ENCODE measurements at regions not wholly inside any gene's neighbourhood (a gene's known extent, or its start where the extent isn't known, plus 50 kb on each side); places are given as distances from the start of the nearest gene placed in this dataset.

- H3K79me2 ChIP-seq (ENCODE audit: low read depth), result no peaks in the 10 kb centered on the region
- no peak overlapping the region for H3K27ac ChIP-seq
- H3K4me2 ChIP-seq, result no peak overlapping the region
- no peaks in the 10 kb centered on the region for H3K36me3 ChIP-seq (ENCODE audit: low read depth)
- TF ChIP-seq EZH2 (IDR thresholded peaks at IDR 0.05; ENCODE audit: low read depth) (no peak), CTCF (conservative IDR thresholded peaks at IDR 0.05) (no peak)
- DNase-seq, result no peak
- H3K4me3 ChIP-seq, result no peak overlapping the region
- ChIA-PET CTCF (no interaction called here), POLR2A (ENCODE audit: unreplicated experiment) (no interaction called here)
- H3K9me3 ChIP-seq (ENCODE audit: insufficient read depth, low read depth), result no peaks in the 10 kb centered on the region
- H4K20me1 ChIP-seq (ENCODE audit: insufficient read depth), result no peaks in the 10 kb centered on the region
- H3K9me2 ChIP-seq (ENCODE audit: insufficient read depth), result no peaks in the 10 kb centered on the region
- H2AFZ ChIP-seq, result no peak overlapping the region
- no peaks in the 10 kb centered on the region for H3K27me3 ChIP-seq (ENCODE audit: insufficient read depth, low read depth)
- H3F3A ChIP-seq (ENCODE audit: insufficient read depth, low read depth), result no peaks in the 10 kb centered on the region
- H3K4me1 ChIP-seq (replicated peaks; ENCODE audit: insufficient read depth), result no peaks in the 10 kb centered on the region
- intact Hi-C loops (cut with micrococcal nuclease; ENCODE audit: unreplicated experiment), result no loop called here
- BruUV-seq (replicated peaks), result no TSS peak
Observed at GRCh38 chr14:86543521-86543920, 1013.6 kb downstream of the FLRT2 start.

GRCh38 chr14:86541972-86542371 is 1012.0 kb downstream of the FLRT2 start:
- Histone ChIP-seq H3K4me3 (no peak overlapping the region), H3K27ac (no peak overlapping the region), H3F3A (ENCODE audit: insufficient read depth, low read depth) (no peaks in the 10 kb centered on the region), H4K20me1 (ENCODE audit: insufficient read depth) (no peaks in the 10 kb centered on the region), H3K27me3 (ENCODE audit: insufficient read depth, low read depth) (no peaks in the 10 kb centered on the region), H3K4me2 (no peak overlapping the region), H2AFZ (no peak overlapping the region), H3K9me2 (ENCODE audit: insufficient read depth) (no peaks in the 10 kb centered on the region), H3K79me2 (ENCODE audit: low read depth) (no peaks in the 10 kb centered on the region), H3K9me3 (ENCODE audit: insufficient read depth, low read depth) (no peaks in the 10 kb centered on the region), H3K4me1 (replicated peaks; ENCODE audit: insufficient read depth) (no peaks in the 10 kb centered on the region), H3K36me3 (ENCODE audit: low read depth) (no peaks in the 10 kb centered on the region)
- no TSS peak for BruUV-seq (replicated peaks)
- no peak for DNase-seq
- ChIA-PET POLR2A (ENCODE audit: unreplicated experiment) (no interaction called here), CTCF (no interaction called here)
- intact Hi-C loops (cut with micrococcal nuclease; ENCODE audit: unreplicated experiment), result no loop called here
- TF ChIP-seq CTCF (conservative IDR thresholded peaks at IDR 0.05), result no peak

GRCh38 chr14:86540636-86541247 is 1010.8 kb downstream of the FLRT2 start:
- POLR2A ChIA-PET (ENCODE audit: unreplicated experiment), result no interaction called here
- intact Hi-C loops (cut with micrococcal nuclease; ENCODE audit: unreplicated experiment), result no loop called here

More at GRCh38 chr14:86540636-86541247, 1010.8 kb downstream of the FLRT2 start:
- Histone ChIP-seq H3K36me3 (ENCODE audit: low read depth) (no peaks in the 10 kb centered on the region), H3K4me3 (no peak overlapping the region), H4K20me1 (ENCODE audit: insufficient read depth) (no peaks in the 10 kb centered on the region), H3F3A (ENCODE audit: insufficient read depth, low read depth) (no peaks in the 10 kb centered on the region), H3K79me2 (ENCODE audit: low read depth) (no peaks in the 10 kb centered on the region), H3K9me2 (ENCODE audit: insufficient read depth) (no peaks in the 10 kb centered on the region), H3K9me3 (ENCODE audit: insufficient read depth, low read depth) (no peaks in the 10 kb centered on the region), H3K4me2 (no peak overlapping the region), H2AFZ (no peak overlapping the region), H3K27ac (no peak overlapping the region), H3K27me3 (ENCODE audit: insufficient read depth, low read depth) (no peaks in the 10 kb centered on the region), H3K4me1 (replicated peaks; ENCODE audit: insufficient read depth) (no peaks in the 10 kb centered on the region)
- no TSS peak for BruUV-seq (replicated peaks)
- TF ChIP-seq CTCF (conservative IDR thresholded peaks at IDR 0.05) (no peak), EZH2 (IDR thresholded peaks at IDR 0.05; ENCODE audit: low read depth) (no peak)
- no peak for DNase-seq
- CTCF ChIA-PET, result no interaction called here

Data from PC-9 (cell line).